ENCODE measurements at regions not wholly inside any gene's neighbourhood (a gene's known extent, or its start where the extent isn't known, plus 50 kb on each side); places are given as distances from the start of the nearest gene placed in this dataset.

DNA sequence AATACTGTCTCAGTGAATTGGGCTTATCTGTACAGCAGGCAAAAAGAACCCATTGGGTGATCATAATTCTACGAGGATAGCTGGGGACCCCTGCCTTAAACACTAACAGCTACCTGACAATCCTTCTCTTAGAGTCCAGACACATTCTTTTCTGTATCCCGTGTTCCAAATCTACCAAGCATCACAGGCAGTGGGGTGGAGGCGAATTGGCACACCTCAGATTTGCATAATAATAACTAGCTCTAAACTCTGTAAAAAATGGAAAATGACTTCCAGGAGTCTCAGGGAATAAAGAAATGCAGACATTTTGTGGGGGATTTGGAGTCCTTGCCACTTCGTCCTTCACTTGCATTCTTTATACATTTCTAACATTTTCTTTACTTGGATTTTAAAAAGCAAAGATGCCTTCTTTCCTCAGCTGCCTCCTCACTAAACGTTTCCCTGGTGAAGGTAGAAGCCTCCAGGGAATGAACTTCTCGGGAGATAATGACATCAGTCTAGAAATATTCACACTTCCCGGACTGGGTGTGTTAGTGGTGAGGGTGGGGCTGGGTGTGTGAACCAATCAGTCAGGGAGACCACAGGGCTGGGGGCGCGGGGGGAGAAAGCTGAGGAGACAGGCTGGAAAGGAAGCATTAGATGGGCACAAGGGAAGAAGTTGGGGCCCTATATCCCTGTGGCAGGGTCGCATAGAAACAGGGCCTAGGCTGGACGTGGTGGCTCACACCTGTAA is 59.1 kb upstream of the BOD1L2 start:
- no peak for TF ChIP-seq REST (IDR thresholded peaks at IDR 0.05; ENCODE audit: insufficient replicate concordance, low read depth)
- no peak for TF ChIP-seq POLR2AphosphoS5 (IDR thresholded peaks at IDR 0.05; ENCODE audit: low read depth)
- no peak for TF ChIP-seq CTCF (IDR thresholded peaks at IDR 0.05; ENCODE audit: insufficient read depth, low read length)
- no peak for TF ChIP-seq SPI1 (IDR thresholded peaks at IDR 0.05; ENCODE audit: borderline replicate concordance, low read depth)
- no peak for TF ChIP-seq GABPA (IDR thresholded peaks at IDR 0.05; ENCODE audit: low read depth)
- Histone ChIP-seq H3K4me3 (replicated peaks; ENCODE audit: insufficient read depth, low read length) (no peak overlapping the region), H3K27me3 (ENCODE audit: insufficient read depth, poor library complexity, severe bottlenecking) (no peaks in the 10 kb centered on the region), H3K27ac (replicated peaks) (no peak overlapping the region)
- DNase-seq (ENCODE audit: low read depth in 1 of 2, low spot score in 1 of 2), result no peak

DNA sequence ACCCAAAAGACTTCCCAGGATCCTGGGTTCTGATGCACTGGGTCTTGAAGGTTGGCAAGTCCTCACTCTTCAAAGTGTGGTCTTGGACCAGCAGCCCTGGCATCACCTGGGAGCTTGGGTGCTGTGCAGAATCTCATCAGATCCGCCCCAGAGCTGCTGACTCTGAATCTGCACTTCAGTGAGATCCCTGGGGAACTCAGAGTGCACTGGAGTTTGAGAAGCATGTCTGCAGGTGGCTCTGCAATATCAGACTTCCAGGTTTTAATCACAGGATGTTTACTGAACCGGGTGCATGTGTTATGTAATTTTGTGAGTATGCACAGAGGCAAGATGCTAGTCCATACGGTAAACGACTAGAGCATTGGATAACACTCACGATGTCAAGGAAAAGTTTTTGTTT is 58.0 kb upstream of the BOD1L2 start:
- no peak for TF ChIP-seq POLR2AphosphoS5 (IDR thresholded peaks at IDR 0.05; ENCODE audit: low read depth)
- Histone ChIP-seq H3K4me3 (replicated peaks; ENCODE audit: insufficient read depth, low read length) (no peak overlapping the region), H3K27me3 (ENCODE audit: insufficient read depth, poor library complexity, severe bottlenecking) (no peaks in the 10 kb centered on the region), H3K27ac (replicated peaks) (no peak overlapping the region)
- no peak for DNase-seq (ENCODE audit: low read depth in 1 of 2, low spot score in 1 of 2)

- Histone ChIP-seq H3K4me3 (replicated peaks; ENCODE audit: insufficient read depth, low read length) (no peak overlapping the region), H3K27me3 (ENCODE audit: insufficient read depth, poor library complexity, severe bottlenecking) (no peaks in the 10 kb centered on the region), H3K27ac (replicated peaks) (no peak overlapping the region)
- no peak for TF ChIP-seq SPI1 (IDR thresholded peaks at IDR 0.05; ENCODE audit: borderline replicate concordance, low read depth)
- no peak for TF ChIP-seq GABPA (IDR thresholded peaks at IDR 0.05; ENCODE audit: low read depth)
- TF ChIP-seq CTCF (IDR thresholded peaks at IDR 0.05; ENCODE audit: insufficient read depth, low read length), result no peak
- no peak for TF ChIP-seq REST (IDR thresholded peaks at IDR 0.05; ENCODE audit: insufficient replicate concordance, low read depth)
- no peak for TF ChIP-seq POLR2AphosphoS5 (IDR thresholded peaks at IDR 0.05; ENCODE audit: low read depth)
- DNase-seq (ENCODE audit: low read depth in 1 of 2, low spot score in 1 of 2), result no peak
Measured at GRCh38 chr18:57089702-57090101, 57.2 kb upstream of the BOD1L2 start.

DNA sequence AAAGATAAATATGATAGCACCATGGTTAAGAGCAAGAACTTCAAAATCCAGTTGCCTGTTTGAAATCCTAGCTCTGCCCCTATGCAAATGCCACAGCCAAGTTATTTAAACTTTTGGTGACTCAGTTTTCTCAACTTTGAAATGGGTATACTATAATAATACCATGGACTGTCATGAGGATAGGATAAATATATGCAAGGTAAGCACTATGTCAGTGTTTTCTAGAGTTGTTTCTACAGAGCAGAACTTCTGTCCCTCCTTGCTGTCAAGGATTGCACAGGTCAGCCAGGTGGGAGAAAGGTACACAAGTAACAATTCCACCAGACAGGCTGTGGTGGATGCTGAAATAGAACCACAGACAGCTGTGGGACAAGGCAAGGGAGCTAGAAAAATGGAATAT is 55.7 kb upstream of the BOD1L2 start:
- TF ChIP-seq GABPA (IDR thresholded peaks at IDR 0.05; ENCODE audit: low read depth) (no peak), REST (IDR thresholded peaks at IDR 0.05; ENCODE audit: insufficient replicate concordance, low read depth) (no peak), POLR2AphosphoS5 (IDR thresholded peaks at IDR 0.05; ENCODE audit: low read depth) (no peak), CTCF (IDR thresholded peaks at IDR 0.05; ENCODE audit: insufficient read depth, low read length) (no peak), SPI1 (IDR thresholded peaks at IDR 0.05; ENCODE audit: borderline replicate concordance, low read depth) (no peak)
- Histone ChIP-seq H3K27me3 (ENCODE audit: insufficient read depth, poor library complexity, severe bottlenecking) (no peaks in the 10 kb centered on the region), H3K27ac (replicated peaks) (no peak overlapping the region), H3K4me3 (replicated peaks; ENCODE audit: insufficient read depth, low read length) (no peak overlapping the region)
- no peak for DNase-seq (ENCODE audit: low read depth in 1 of 2, low spot score in 1 of 2)

All from HL-60 (cell line).